ENCODE measurements at regions not wholly inside any gene's neighbourhood (a gene's known extent, or its start where the extent isn't known, plus 50 kb on each side); places are given as distances from the start of the nearest gene placed in this dataset.

- DNase-seq (no peak), ATAC-seq (no peak)
- Histone ChIP-seq H3K4me3 (no peak overlapping the region), H3K4me1 (ENCODE audit: low read depth) (no peaks in the 10 kb centered on the region), H3K9me3 (no peaks in the 10 kb centered on the region), H3K36me3 (ENCODE audit: low read depth) (no peaks in the 10 kb centered on the region)
- no peak for TF ChIP-seq CTCF (IDR thresholded peaks at IDR 0.05)
- intact Hi-C loops (cut with DNase I, micrococcal nuclease), result no loop called here
These were observed 138.5 kb upstream of the CDH20 start for GRCh38 chr18:61194726-61195125.

GRCh38 chr18:61196750-61197149 lies 136.5 kb upstream of the CDH20 start:
- intact Hi-C loops (cut with DNase I, micrococcal nuclease), result no loop called here
- ATAC-seq (no peak), DNase-seq (no peak)

GRCh38 chr18:61198486-61198885 lies 134.7 kb upstream of the CDH20 start:
- no peak overlapping the region for H3K4me3 ChIP-seq
- no peak for TF ChIP-seq CTCF (IDR thresholded peaks at IDR 0.05)
- ATAC-seq, result no peak
- H3K36me3 ChIP-seq (ENCODE audit: low read depth), result no peaks in the 10 kb centered on the region
- intact Hi-C loops (cut with DNase I, micrococcal nuclease), result no loop called here
- no peaks in the 10 kb centered on the region for H3K9me3 ChIP-seq
- no peaks in the 10 kb centered on the region for H3K4me1 ChIP-seq (ENCODE audit: low read depth)
- DNase-seq, result no peak

More at GRCh38 chr18:61196750-61197149, 136.5 kb upstream of the CDH20 start:
- no peak for TF ChIP-seq CTCF (IDR thresholded peaks at IDR 0.05)
- H3K4me1 ChIP-seq (ENCODE audit: low read depth), result no peaks in the 10 kb centered on the region
- H3K4me3 ChIP-seq, result no peak overlapping the region
- no peaks in the 10 kb centered on the region for H3K36me3 ChIP-seq (ENCODE audit: low read depth)
- no peaks in the 10 kb centered on the region for H3K9me3 ChIP-seq

GRCh38 chr18:61199171-61199848 lies 133.9 kb upstream of the CDH20 start:
- H3K4me3 ChIP-seq, result no peak overlapping the region
- no peaks in the 10 kb centered on the region for H3K36me3 ChIP-seq (ENCODE audit: low read depth)
- no peak for TF ChIP-seq CTCF (IDR thresholded peaks at IDR 0.05)
- intact Hi-C loops (cut with DNase I, micrococcal nuclease), result no loop called here
- H3K9me3 ChIP-seq, result no peaks in the 10 kb centered on the region
- ATAC-seq (no peak), DNase-seq (no peak)
- H3K4me1 ChIP-seq (ENCODE audit: low read depth), result no peaks in the 10 kb centered on the region

GRCh38 chr18:61201511-61201910 lies 131.7 kb upstream of the CDH20 start:
- ATAC-seq, result no peak
- DNase-seq, result no peak
- intact Hi-C loops (cut with DNase I, micrococcal nuclease), result no loop called here

More at GRCh38 chr18:61201511-61201910, 131.7 kb upstream of the CDH20 start:
- H3K4me1 ChIP-seq (ENCODE audit: low read depth), result no peaks in the 10 kb centered on the region
- no peak for TF ChIP-seq CTCF (IDR thresholded peaks at IDR 0.05)
- H3K4me3 ChIP-seq, result no peak overlapping the region
- no peaks in the 10 kb centered on the region for H3K36me3 ChIP-seq (ENCODE audit: low read depth)
- no peaks in the 10 kb centered on the region for H3K9me3 ChIP-seq

All from mucosa of descending colon (tissue), 3 donors.